ENCODE measurements at regions not wholly inside any gene's neighbourhood (a gene's known extent, or its start where the extent isn't known, plus 50 kb on each side); places are given as distances from the start of the nearest gene placed in this dataset.

DNA sequence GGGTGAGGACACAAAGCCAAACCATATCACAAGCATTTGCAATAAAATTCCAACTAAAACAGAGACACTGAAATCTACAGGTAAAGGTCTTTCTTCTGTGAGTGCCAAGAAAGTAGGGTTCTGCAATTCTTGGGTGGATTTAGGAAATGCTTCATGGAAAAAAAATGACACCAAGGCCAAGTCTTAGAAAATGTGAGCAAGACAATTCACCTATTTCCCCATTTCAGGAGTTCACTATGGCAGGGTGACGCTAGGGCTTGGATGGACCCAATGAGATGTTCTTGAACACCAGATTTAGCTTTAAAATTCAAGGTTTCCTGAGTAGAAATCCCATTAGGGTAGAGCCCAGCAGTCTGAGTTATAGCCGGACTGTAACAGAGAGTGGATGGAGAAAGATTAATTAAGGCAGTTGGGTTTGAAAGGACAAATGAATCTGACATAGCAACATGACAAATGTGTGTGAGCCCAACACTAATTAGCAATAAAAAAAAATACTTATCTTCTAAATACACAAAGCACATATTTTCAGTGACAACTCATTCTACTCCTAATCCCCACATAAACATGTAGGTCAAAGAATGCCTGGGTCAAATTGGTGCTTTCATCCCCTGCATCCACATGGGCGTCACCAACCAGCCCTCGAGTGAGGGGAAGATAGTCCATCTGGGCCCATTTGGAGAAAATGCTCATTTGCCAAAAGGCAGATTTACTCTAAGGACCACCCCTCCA, 180.4 kb upstream of the JARID2 start:
- POLR2A ChIA-PET, result no interaction called here
- Mint-ChIP-seq H3K4me1 (no peaks in the 10 kb centered on the region), H3K27me3 (no peaks in the 10 kb centered on the region), H3K36me3 (no peaks in the 10 kb centered on the region), H3K9me3 (peaks cover 3% of the 10 kb centered on the region), H3K27ac (no peak overlapping the region), H3K4me3 (no peak overlapping the region)
- ATAC-seq (ENCODE audit: low read depth), result no peak
- no peak for DNase-seq

DNA sequence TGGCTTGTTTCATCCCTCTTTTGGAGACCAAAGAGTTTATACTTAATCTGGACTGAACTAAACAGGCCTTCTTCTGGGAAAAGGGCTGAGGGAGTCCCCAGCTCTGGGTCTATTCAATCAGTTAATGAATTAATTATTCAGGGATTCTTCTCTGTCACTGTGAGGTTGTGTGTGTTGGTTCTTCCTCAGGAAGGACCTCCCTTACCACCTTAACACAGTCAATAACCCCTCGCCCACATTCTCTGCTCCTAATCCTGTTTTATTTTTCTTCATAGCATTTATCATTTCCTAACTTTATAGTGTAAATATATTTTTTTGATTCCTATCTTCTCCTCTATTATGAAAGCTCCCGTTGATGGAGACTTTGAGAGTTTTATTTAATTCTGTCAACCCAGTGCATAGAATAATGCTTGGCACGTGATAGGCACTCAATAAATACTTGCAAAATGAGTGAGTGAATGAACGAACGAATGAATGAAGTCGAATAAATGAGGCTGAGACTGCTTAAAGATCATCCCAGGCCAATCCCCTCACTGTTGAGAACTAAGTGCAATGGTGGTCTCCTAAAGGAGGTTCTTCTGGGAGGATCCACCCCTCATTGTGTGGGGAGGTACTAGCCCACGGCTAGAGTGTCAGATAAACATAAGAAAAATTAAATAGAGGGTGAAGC, 179.6 kb upstream of the JARID2 start:
- Mint-ChIP-seq H3K27me3 (no peaks in the 10 kb centered on the region), H3K4me3 (no peak overlapping the region), H3K36me3 (no peaks in the 10 kb centered on the region), H3K27ac (no peak overlapping the region), H3K9me3 (peaks cover 3% of the 10 kb centered on the region), H3K4me1 (no peaks in the 10 kb centered on the region)
- POLR2A ChIA-PET, result no interaction called here
- DNase-seq (no peak), ATAC-seq (ENCODE audit: low read depth) (no peak)

- H3K4me1 Mint-ChIP-seq, result peaks cover 6% of the 10 kb centered on the region
- no peaks in the 10 kb centered on the region for H3K36me3 Mint-ChIP-seq
- H3K4me3 Mint-ChIP-seq, result no peak overlapping the region
- DNase-seq, result no peak
- H3K27me3 Mint-ChIP-seq, result no peaks in the 10 kb centered on the region
- H3K9me3 Mint-ChIP-seq, result no peaks in the 10 kb centered on the region
- no peak overlapping the region for H3K27ac Mint-ChIP-seq
- POLR2A ChIA-PET, result interaction anchor here (0.7 kb wide), 1 partner anchor 172 kb away, joined by 3 read pairs; no protein-coding TSS in a partner anchor
- no peak for ATAC-seq (ENCODE audit: low read depth)
Observed at GRCh38 chr6:15073344-15073789, 172.5 kb upstream of the JARID2 start.

- H3K4me1 Mint-ChIP-seq, result peaks cover 6% of the 10 kb centered on the region
- POLR2A ChIA-PET, result interaction anchor here (0.7 kb wide), 1 partner anchor 172 kb away, joined by 3 read pairs; no protein-coding TSS in a partner anchor
- no peaks in the 10 kb centered on the region for H3K9me3 Mint-ChIP-seq
- H3K36me3 Mint-ChIP-seq, result no peaks in the 10 kb centered on the region
- ATAC-seq (ENCODE audit: low read depth) (no peak), DNase-seq (no peak)
- no peak overlapping the region for H3K27ac Mint-ChIP-seq
- no peaks in the 10 kb centered on the region for H3K27me3 Mint-ChIP-seq
- H3K4me3 Mint-ChIP-seq, result no peak overlapping the region
Observed at GRCh38 chr6:15073883-15074465, 171.9 kb upstream of the JARID2 start.

- no peaks in the 10 kb centered on the region for H3K36me3 Mint-ChIP-seq
- H3K4me1 Mint-ChIP-seq, result peaks cover 6% of the 10 kb centered on the region
- H3K27ac Mint-ChIP-seq, result no peak overlapping the region
- ATAC-seq (ENCODE audit: low read depth) (no peak), DNase-seq (no peak)
- H3K27me3 Mint-ChIP-seq, result no peaks in the 10 kb centered on the region
- no peaks in the 10 kb centered on the region for H3K9me3 Mint-ChIP-seq
- POLR2A ChIA-PET, result no interaction called here
- H3K4me3 Mint-ChIP-seq, result no peak overlapping the region
Observed at GRCh38 chr6:15074806-15075205, 171.1 kb upstream of the JARID2 start.

DNA sequence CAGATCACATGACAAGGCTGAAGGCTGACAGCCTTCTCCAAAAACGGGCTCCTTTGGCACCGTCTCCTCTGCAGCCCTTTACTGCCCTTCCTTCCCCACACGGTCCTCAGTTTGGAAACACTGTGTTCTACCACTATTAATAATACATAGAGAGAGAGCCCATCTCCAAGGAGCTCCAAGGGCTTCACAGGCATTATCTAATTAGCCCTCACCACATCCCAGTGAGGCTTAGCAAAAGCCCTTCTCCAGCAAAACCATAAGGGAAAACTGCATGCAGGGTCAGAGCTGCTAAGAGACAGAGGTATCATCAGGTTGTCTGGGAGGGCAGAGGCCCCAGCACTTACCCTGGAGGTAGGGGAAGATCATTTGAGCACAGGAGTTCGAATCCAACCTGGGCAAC, 169.3 kb upstream of the JARID2 start:
- DNase-seq (no peak), ATAC-seq (ENCODE audit: low read depth) (no peak)
- POLR2A ChIA-PET, result no interaction called here
- Mint-ChIP-seq H3K4me1 (peaks cover 6% of the 10 kb centered on the region), H3K27me3 (no peaks in the 10 kb centered on the region), H3K27ac (no peak overlapping the region), H3K9me3 (no peaks in the 10 kb centered on the region), H3K36me3 (no peaks in the 10 kb centered on the region), H3K4me3 (no peak overlapping the region)

- H3K27ac Mint-ChIP-seq, result no peak overlapping the region
- DNase-seq (no peak), ATAC-seq (ENCODE audit: low read depth) (no peak)
- no peaks in the 10 kb centered on the region for H3K27me3 Mint-ChIP-seq
- no peak overlapping the region for H3K4me3 Mint-ChIP-seq
- POLR2A ChIA-PET, result no interaction called here
- no peaks in the 10 kb centered on the region for H3K36me3 Mint-ChIP-seq
- peaks cover 6% of the 10 kb centered on the region for H3K4me1 Mint-ChIP-seq
- no peaks in the 10 kb centered on the region for H3K9me3 Mint-ChIP-seq
Observed at GRCh38 chr6:15077006-15077405, 168.9 kb upstream of the JARID2 start.

DNA sequence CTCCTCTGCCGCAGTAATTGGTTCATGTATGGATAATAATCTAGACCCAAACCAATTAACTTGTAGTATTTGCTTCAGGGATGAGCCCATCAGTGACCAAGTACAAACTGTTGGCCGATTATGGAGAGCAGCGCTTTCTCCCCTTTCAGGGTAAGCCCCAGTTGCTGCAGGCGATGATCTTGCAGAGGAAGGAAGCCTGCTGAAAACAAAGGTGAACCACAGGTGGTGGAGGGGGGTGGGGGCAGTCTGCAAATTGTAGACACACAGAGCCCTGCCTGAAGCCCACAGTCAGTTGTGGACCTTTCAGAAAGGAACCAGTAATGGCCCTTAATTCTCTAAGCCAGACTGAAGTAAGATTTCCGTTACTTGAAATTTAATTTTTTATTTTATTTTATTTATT, 167.9 kb upstream of the JARID2 start:
- Mint-ChIP-seq H3K4me1 (peaks cover 6% of the 10 kb centered on the region), H3K4me3 (no peak overlapping the region), H3K27ac (no peak overlapping the region), H3K27me3 (no peaks in the 10 kb centered on the region), H3K9me3 (no peaks in the 10 kb centered on the region), H3K36me3 (no peaks in the 10 kb centered on the region)
- POLR2A ChIA-PET, result no interaction called here
- DNase-seq (no peak), ATAC-seq (ENCODE audit: low read depth) (peak; percentile 60)

- Mint-ChIP-seq H3K4me3 (no peak overlapping the region), H3K27me3 (peaks cover 2% of the 10 kb centered on the region), H3K36me3 (no peaks in the 10 kb centered on the region), H3K4me1 (peaks cover 6% of the 10 kb centered on the region), H3K27ac (no peak overlapping the region), H3K9me3 (no peaks in the 10 kb centered on the region)
- ATAC-seq (ENCODE audit: low read depth), result no peak
- POLR2A ChIA-PET, result interaction anchor here (0.6 kb wide), 1 partner anchor 140 kb away, joined by 3 read pairs; no protein-coding TSS in a partner anchor
- no peak for DNase-seq
Observed at GRCh38 chr6:15079288-15079817, 166.5 kb upstream of the JARID2 start.

DNA sequence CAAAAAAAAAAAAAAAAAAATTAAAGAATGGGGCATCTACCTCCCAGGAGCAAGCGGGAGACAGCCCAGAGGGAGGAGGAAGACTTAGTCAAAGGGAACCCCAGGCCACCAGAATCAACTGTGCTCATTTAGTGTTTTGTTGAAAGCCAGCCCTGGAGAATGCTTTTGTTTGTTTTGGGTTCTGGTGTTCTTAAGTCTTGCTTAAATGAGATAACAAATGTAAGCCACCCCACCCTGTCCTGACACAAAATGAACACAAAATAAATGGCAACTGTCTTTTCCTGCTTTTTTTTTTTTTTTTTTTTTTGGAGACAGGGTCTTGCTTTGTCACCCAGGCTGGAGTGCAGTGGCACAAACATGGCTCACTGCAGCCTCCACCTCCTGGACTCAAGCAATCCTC, 165.0 kb upstream of the JARID2 start:
- no peak overlapping the region for H3K4me3 Mint-ChIP-seq
- ATAC-seq (ENCODE audit: low read depth), result no peak
- H3K27me3 Mint-ChIP-seq, result peaks cover 3% of the 10 kb centered on the region
- no peaks in the 10 kb centered on the region for H3K9me3 Mint-ChIP-seq
- POLR2A ChIA-PET, result no interaction called here
- H3K36me3 Mint-ChIP-seq, result no peaks in the 10 kb centered on the region
- DNase-seq, result no peak
- peaks cover 6% of the 10 kb centered on the region for H3K4me1 Mint-ChIP-seq
- no peak overlapping the region for H3K27ac Mint-ChIP-seq

GRCh38 chr6:15081447-15081846, 164.4 kb upstream of the JARID2 start:
- ATAC-seq (ENCODE audit: low read depth), result no peak
- DNase-seq, result no peak
- no peaks in the 10 kb centered on the region for H3K36me3 Mint-ChIP-seq
- H3K27ac Mint-ChIP-seq, result no peak overlapping the region
- H3K4me1 Mint-ChIP-seq, result peaks cover 6% of the 10 kb centered on the region
- H3K4me3 Mint-ChIP-seq, result no peak overlapping the region
- POLR2A ChIA-PET, result no interaction called here
- H3K9me3 Mint-ChIP-seq, result no peaks in the 10 kb centered on the region
- peaks cover 3% of the 10 kb centered on the region for H3K27me3 Mint-ChIP-seq

- H3K36me3 Mint-ChIP-seq, result no peaks in the 10 kb centered on the region
Observed at GRCh38 chr6:15082708-15083107, 163.2 kb upstream of the JARID2 start.

DNA sequence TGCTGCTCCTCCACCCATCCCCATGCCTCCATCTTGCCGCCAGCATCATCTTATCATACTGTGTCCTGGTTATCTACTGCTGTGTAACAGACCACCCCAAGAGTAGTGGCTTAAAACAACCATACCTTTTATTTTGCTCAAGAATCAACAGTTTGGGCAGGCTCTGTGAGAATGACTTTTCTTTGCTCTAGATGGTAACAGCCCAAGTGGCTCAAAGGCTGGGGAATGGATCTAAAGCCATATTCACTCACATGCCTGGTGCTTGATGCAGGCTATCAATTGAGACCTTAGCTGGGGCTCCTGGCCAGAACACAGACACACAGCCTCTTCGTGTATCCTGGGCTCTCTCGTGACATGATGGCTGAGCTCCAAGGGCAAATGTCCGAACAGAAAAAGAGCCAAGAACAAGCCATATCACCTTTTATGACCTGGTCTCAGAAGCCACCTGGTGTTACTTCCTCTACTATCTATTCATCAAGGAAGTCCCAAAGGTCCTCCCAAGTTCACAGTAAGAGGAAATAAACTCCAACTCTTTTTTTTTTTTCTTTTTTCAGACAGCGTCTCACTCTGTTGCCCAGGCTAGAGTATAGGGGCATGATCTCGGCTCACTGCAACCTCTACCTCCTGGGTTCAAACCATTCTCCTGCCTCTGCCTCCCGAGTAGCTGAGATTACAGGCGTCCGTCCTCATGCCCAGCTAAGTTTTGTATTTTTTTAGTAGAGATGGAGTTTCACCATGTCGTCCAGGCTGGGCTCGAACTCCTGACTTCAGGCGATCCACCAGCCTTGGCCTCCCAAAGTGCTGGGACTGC, 159.3 kb upstream of the JARID2 start:
- DNase-seq, result no peak

More at GRCh38 chr6:15082708-15083107, 163.2 kb upstream of the JARID2 start:
- H3K4me1 Mint-ChIP-seq, result peaks cover 4% of the 10 kb centered on the region
- H3K27me3 Mint-ChIP-seq, result peaks cover 3% of the 10 kb centered on the region
- H3K27ac Mint-ChIP-seq, result no peak overlapping the region
- DNase-seq (no peak), ATAC-seq (ENCODE audit: low read depth) (no peak)
- no peak overlapping the region for H3K4me3 Mint-ChIP-seq
- H3K9me3 Mint-ChIP-seq, result no peaks in the 10 kb centered on the region
- POLR2A ChIA-PET, result no interaction called here

More for the DNA sequence above, 159.3 kb upstream of the JARID2 start:
- Mint-ChIP-seq H3K4me1 (no peaks in the 10 kb centered on the region), H3K27me3 (peaks cover 3% of the 10 kb centered on the region), H3K4me3 (no peak overlapping the region), H3K27ac (no peak overlapping the region), H3K9me3 (no peaks in the 10 kb centered on the region), H3K36me3 (no peaks in the 10 kb centered on the region)
- POLR2A ChIA-PET, result no interaction called here
- no peak for ATAC-seq (ENCODE audit: low read depth)

All from activated naive CD8-positive, alpha-beta T cell treated with anti-CD3 and anti-CD28 coated beads, Interleukin-2, amount 10 ng/mL, durations not matched to agents 7 days and 5 days (primary cell).